ENCODE measurements at regions not wholly inside any gene's neighbourhood (a gene's known extent, or its start where the extent isn't known, plus 50 kb on each side); places are given as distances from the start of the nearest gene placed in this dataset.
"Not testable (repeated sequence)": the region's sequence is repeated elsewhere in the genome, so short reads cannot be mapped to it uniquely, and the experiment has no call there.

- DNase-seq = no peak
These were observed 172.2 kb downstream of the SUCLG1 start for GRCh38 chr2:84286878-84287277.

- no peak for DNase-seq
These were observed 173.9 kb downstream of the SUCLG1 start for GRCh38 chr2:84285056-84285747.

DNA sequence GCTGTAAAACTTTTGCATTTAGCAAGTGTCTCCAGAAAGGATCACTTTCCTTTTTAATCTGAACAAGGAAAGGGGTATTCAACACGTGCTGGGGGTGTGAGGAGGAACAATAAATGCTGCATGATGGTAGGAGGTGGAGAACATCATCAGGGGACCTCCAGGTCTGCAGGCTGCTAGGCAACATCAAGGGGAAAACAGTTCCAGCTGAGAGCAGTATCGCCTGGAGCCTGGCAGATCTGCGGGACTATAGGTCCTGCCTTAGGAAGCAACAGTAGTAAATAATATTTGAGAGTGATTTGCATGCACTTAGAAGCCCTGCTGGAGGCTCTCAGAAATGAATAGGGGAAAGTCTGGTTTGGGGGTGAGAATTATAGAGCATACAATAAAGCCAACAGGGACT, 175.6 kb downstream of the SUCLG1 start:
- DNase-seq = no peak

DNA sequence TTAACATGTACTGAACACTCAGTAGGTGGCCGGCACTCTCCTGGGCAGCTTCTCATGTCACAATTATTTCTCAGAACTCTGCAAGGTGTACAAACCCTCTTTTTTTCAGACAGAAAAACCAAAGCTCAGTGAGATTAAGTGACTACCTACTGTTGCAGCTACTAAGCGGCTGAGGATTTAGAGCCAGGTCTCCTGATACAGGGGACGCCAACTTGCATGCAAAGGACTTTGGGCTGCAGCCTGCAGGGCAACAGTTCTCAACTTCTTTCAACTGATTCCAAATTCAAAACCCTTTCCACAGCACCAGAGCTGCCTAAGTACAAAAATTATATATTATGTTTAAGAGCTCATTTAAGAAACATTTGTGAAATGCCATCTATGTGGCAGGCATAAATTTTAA, 177.6 kb downstream of the SUCLG1 start:
- DNase-seq = no peak

DNA sequence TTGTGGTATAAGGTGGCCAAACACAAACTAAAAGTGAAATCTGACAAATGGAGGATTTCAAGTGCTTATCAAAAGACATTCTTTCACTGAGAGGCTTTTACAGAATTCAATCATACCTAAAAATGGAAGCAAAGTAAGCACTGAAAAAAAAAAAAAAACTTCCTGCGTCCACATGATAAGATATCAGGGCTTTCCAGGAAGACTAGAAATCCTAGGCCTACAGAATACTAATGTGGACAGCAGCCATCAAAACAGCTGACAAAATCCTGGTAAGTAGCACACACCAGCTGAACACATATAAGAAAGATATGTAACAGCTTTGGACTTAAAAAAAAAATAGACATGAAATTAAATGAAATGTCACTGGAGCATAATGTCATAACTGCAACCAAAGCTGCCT, 178.2 kb downstream of the SUCLG1 start:
- DNase-seq = no peak

- DNase-seq = no peak
These were observed 180.7 kb downstream of the SUCLG1 start for GRCh38 chr2:84278386-84278785.

DNA sequence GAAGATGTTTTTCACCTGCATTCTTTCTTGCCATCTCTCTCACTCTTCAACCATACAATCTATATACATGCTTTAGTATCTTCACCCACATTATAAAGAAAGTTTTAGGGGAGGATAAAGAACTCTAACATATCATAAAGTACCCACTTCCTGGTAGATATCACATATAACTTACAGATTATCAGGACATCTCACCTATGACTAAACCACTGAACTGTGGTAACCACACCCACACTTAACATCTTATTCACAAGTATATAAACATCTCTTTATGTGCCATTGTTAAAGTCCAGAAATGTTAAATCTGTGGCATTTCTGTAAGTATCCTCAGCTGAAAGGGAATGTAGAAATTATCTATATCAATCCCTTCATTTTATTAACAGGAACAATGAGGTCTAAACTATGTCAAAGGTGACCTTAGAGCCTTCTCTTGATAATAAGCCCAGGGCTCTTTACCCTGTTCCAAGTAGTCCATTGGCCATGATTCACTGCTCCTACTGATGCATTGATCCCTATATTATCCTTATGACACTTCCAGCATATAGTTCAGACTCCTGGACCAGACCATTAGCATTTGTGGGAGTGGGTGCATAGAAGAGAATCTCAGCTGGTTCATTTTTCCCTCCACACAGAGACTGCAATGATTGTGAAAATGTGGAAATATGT, 182.4 kb downstream of the SUCLG1 start:
- DNase-seq = no peak

DNA sequence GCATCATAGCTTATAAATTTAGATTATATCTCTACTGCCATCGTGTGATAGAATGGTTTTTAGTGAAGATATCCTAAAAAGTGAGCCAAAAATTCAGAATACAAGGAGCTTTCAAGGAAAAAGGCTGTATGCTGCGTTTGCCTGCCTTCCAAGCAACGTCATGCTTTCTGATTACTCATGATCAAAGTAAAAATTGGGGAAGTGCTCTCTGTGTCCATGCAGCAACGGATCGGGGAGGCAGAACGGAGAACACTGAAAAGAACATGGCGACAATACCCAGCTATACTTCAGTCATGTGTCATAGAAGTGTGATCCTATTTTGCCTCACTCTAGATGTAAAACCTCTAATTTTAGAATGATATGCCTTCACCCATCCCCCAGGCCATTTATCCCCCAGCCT, 185.7 kb downstream of the SUCLG1 start:
- DNase-seq = no peak

DNA sequence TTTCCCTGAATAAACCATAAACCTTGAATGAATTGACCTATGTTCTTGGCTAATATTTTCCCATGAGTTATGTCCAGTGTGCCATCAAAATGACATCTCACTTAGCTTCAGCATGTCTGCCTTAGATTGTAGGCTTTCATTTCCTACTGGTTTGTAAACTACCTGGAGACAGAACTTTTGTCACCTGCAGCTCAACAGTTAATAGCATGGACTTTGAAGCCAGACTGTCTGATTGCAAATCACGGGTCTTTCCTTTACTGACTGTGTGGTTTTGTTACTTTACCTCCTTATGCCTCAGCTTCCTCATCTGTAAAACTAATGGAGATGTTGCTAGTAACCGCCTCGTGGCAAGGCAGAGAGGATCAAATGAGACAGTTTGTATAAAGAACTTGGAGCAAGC, 187.1 kb downstream of the SUCLG1 start:
- DNase-seq = no peak

GRCh38 chr2:84257831-84258230, 201.2 kb downstream of the SUCLG1 start:
- peak; percentile 2 for DNase-seq

- no peak for DNase-seq
These were observed 207.3 kb downstream of the SUCLG1 start for GRCh38 chr2:84251651-84252302.

DNA sequence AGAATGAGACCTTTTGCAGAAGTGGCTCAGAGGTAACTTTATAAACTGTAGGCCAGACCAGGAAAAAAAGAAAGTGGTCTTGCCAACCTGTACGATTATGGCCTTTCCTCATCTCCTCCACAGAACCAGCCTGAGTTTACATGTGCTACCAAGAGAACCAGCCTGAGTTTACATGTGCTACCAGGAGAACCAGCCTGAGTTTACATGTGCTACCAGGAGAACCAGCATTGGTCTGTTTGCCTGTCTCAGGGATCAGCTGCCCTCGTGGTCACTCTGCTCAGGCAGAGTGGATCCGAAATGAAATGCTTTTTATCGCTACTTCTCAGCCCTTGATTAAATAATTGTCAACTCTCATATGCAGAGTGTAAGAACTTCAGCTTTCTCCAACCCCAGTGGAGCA, 209.9 kb downstream of the SUCLG1 start:
- DNase-seq = no peak

DNA sequence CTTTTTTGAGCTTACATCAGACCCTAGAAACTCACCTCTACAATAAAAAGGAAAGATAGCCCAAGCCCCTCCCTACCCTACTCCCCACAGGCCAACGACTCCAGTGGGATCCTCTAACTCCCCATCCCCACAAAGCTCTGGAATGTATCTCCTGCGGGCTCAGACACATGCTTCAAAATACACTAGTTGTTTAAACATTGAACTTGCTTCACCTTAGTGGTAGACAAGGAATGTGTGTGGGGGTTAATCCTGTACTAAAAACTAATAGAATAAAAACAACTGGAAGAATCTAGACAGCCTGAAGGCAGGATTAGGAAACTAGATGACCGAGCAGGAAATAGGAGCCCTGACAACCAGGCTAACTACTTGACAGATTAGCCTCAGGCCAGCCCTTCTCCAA, 211.5 kb downstream of the SUCLG1 start:
- no peak for DNase-seq

DNA sequence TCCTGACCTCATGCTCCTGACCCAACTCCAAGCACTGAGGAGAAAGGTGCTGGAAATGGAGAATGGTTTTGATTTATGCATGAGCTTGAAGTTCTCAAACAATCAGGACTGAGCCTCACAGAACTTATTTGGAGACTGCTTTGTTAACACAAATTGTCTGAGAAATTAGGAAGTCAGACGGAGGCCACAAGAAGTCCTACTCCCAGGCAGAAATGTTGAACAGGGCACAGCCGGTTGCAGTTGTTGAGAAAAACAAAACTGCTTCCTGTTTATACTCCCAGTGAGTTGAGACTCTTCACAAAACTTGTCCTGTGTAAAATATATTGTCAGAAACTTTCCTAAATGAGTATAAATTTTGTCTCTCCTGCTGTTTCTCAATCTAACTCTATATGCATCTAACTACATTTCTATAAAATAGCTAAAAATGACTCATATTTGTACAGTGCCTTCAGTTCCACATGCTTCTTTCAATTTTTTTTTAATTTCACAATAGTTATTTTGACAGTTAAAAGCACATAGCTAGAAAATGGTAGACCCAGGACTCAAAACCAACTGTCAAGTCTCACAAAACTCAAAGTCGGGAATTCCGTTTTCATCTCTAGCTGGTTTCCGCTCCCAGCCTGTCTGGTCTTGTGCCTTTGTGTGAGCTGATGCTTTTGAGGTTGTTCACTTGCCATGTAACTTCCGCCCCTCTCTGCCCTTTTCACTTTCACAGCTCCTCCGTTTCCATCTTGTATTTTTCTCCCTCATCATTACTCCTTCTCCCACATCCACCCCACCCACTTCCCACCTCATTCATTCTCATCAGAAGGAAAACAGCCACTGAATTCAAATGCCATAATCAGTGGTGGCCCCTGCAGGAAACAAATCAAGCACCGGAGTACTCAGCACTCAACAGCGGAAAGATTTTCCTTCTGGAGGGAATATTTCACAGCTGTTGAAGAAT, 215.0 kb downstream of the SUCLG1 start:
- DNase-seq = no peak

DNA sequence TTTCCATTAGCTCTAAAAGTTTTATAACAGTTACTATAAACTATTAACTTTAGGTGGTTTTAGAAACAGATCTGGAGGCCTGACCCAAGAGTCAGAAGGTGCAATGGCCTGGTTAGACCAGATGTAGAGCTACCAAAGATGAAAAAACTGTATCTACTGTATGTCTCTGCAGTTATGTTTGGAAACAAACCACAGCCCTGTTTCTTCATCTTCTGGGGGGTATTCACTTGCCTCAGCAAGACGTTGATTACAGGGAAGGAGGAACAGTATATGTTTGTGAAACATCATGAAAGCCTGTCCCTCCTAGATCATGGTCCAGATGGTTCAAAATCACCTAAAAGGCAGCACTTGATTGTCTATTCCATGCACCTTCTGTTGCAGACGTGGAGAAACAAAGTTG, 220.2 kb downstream of the SUCLG1 start:
- DNase-seq = no peak

GRCh38 chr2:84236288-84236687, 222.8 kb downstream of the SUCLG1 start:
- DNase-seq = no peak

- DNase-seq = no peak
These were observed 225.0 kb downstream of the SUCLG1 start for GRCh38 chr2:84234103-84234502.

DNA sequence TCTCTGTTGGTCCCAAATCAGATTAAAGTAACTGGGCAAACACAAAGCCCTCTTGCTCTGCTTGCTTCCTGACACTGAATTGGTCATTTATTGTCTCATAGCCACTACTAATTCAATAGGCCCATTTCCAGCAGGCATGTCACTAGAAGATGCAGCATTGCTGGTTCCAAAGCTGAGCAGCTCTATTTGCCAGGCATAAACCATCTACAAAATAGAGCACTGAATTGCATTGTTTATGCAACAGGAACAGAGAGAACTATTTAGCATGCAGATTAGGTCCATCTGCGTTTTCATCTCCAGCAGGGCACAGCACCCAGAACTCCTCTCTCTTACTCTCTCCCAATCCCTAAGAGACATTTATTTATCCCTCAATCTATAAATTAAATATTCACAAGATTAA, 227.6 kb downstream of the SUCLG1 start:
- no peak for DNase-seq

- no peak for DNase-seq
These were observed 235.0 kb downstream of the SUCLG1 start for GRCh38 chr2:84224121-84224520.

DNA sequence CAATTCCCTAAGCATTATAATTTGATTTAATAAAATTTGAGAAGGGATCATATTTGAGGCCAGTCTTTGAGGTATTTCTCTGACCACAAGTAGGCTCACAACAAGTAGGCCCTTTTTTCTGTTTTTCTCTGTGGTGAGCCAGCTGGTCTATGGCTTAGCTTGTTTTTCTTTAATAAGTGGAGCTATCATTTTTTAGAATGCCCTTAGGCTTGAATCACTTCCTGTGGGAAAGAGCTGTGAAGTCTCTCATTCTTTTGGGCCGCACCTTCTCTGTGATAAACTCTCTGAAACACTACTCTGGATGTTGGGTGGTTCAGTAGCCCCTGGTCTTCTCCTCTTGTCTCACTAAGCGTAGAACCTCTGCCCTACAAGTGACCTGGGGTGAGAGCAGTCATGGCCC, 235.9 kb downstream of the SUCLG1 start:
- no peak for DNase-seq

GRCh38 chr2:84221102-84221501, 238.0 kb downstream of the SUCLG1 start:
- DNase-seq = not testable (repeated sequence)

- no peak for DNase-seq
These were observed 241.6 kb downstream of the SUCLG1 start for GRCh38 chr2:84217456-84217855.

DNA sequence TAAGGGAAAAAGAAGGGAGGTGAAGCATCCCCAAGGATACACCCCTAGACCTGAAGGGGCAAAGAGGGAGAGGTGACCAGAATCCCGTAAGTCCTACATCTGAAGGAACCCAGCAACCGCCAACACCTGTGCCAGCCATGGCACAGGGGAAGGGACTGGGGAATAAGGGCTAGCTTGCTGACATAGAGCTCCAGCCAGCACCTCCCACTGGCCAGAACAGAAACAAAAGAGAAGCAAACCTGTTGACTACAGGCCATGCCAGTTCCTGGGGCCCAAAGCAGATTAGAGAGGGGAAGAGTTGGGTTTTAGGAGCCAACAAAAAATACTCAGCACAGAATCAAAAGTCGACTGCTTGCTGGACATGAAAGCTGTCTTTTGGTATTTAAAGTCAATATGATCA, 244.6 kb downstream of the SUCLG1 start:
- DNase-seq = no peak

Data from NCI-H1092 (cell line).